HEK293 (cell line): ENCODE measurements at regions not wholly inside any gene's neighbourhood (a gene's known extent, or its start where the extent isn't known, plus 50 kb on each side); places are given as distances from the start of the nearest gene placed in this dataset.

Experiments used
- CTCF ChIA-PET: fragments of 350-600 bp; formaldehyde crosslinking; extraction: SDS; loops from one replicate; lab custom pipeline; 2021; ENCODE audit warnings: antibody characterized with exemption; lab: Yijun Ruan, JAX
- POLR2A ChIA-PET: fragments of 300-600 bp; formaldehyde crosslinking; extraction: SDS; loops from one replicate; lab custom pipeline; 2020; ENCODE audit warnings: antibody characterized with exemption, inconsistent platforms; lab: Yijun Ruan, JAX
- H3K27ac ChIP-seq: fragments of 200-500 bp; sonication (Bioruptor generic); 2 replicates; pipeline ENCODE4 v1.5.1; 2014; ENCODE audit warnings: low read depth, low read length, control low read depth, inconsistent platforms; ENCODE audit errors: extremely low read depth
- H3K36me3 ChIP-seq, 2 experiments: fragments of 200-500 bp in 1 of 2; sonication (Bioruptor generic) in 1 of 2; 1 replicate in 1 of 2; 2 replicates in 1 of 2; pipeline ENCODE4 v1.5.1; 2014 to 2017; ENCODE audit warnings: inconsistent platforms in 2 of 2, low read length in 2 of 2; ENCODE audit not compliant: control insufficient read depth in 2 of 2, insufficient read depth in 1 of 2
- H3K4me1 ChIP-seq: fragments of 200-500 bp; sonication (Bioruptor generic); 2 replicates; pipeline ENCODE4 v1.5.1; 2014; ENCODE audit warnings: mild to moderate bottlenecking, low read length, inconsistent platforms; ENCODE audit not compliant: control insufficient read depth, insufficient read depth
- H3K4me3 ChIP-seq: 2 replicates; pipeline ENCODE4 v1.5.1; 2011; ENCODE audit warnings: low read depth, mild to moderate bottlenecking, control low read depth, low read length, moderate library complexity
- H3K9me3 ChIP-seq: fragments of 200-500 bp; sonication (Bioruptor generic); 2 replicates; pipeline ENCODE4 v1.5.1; 2014; ENCODE audit warnings: low read depth, low read length, inconsistent platforms; ENCODE audit not compliant: control insufficient read depth, insufficient read depth
- AEBP2 ChIP-seq: fragments of 450-650 bp; formaldehyde crosslinking; IDR thresholded peaks from 2 replicates; pipeline ENCODE4 v1.5.1; 2016; ENCODE audit warnings: missing biosample characterization, missing genetic modification characterization, borderline replicate concordance
- KLF16 ChIP-seq: fragments of 450-650 bp; formaldehyde crosslinking; IDR thresholded peaks from 2 replicates; pipeline ENCODE4 v1.5.1; 2017; ENCODE audit warnings: missing biosample characterization, missing genetic modification characterization
- KLF9 ChIP-seq: fragments of 450-650 bp; formaldehyde crosslinking; IDR thresholded peaks from 2 replicates; pipeline ENCODE4 v1.5.1; 2016; ENCODE audit warnings: missing biosample characterization, missing genetic modification characterization, low read depth
- REPIN1 ChIP-seq: fragments of 450-650 bp; formaldehyde crosslinking; IDR thresholded peaks from 2 replicates; pipeline ENCODE4 v1.5.1; 2017; ENCODE audit warnings: missing biosample characterization, missing genetic modification characterization, low read depth
- TRIM28 ChIP-seq: IDR thresholded peaks from 2 replicates; pipeline ENCODE4 v1.6.1; 2011; ENCODE audit warnings: low read length, control low read depth, borderline replicate concordance
- ZBTB1 ChIP-seq: fragments of 450-650 bp; formaldehyde crosslinking; IDR thresholded peaks from 2 replicates; pipeline ENCODE4 v1.5.1; 2016; ENCODE audit warnings: missing biosample characterization, missing genetic modification characterization
- ZBTB10 ChIP-seq: fragments of 450-650 bp; formaldehyde crosslinking; IDR thresholded peaks from 2 replicates; pipeline ENCODE4 v1.5.1; 2016; ENCODE audit warnings: missing biosample characterization, missing genetic modification characterization
- ZBTB17 ChIP-seq: fragments of 450-650 bp; formaldehyde crosslinking; IDR thresholded peaks from 2 replicates; pipeline ENCODE4 v1.5.1; 2016; ENCODE audit warnings: missing biosample characterization, missing genetic modification characterization
- ZFP69B ChIP-seq: fragments of 450-650 bp; formaldehyde crosslinking; IDR thresholded peaks from 2 replicates; pipeline ENCODE4 v1.5.1; 2016; ENCODE audit warnings: missing biosample characterization, missing genetic modification characterization
- ZNF112 ChIP-seq: fragments of 450-650 bp; formaldehyde crosslinking; IDR thresholded peaks from 2 replicates; pipeline ENCODE4 v1.5.0; 2017; ENCODE audit warnings: missing biosample characterization, missing genetic modification characterization
- ZNF280D ChIP-seq: fragments of 450-650 bp; formaldehyde crosslinking; IDR thresholded peaks from 2 replicates; pipeline ENCODE4 v1.5.1; 2016; ENCODE audit warnings: missing biosample characterization, missing genetic modification characterization
- ZNF561 ChIP-seq: fragments of 450-650 bp; IDR thresholded peaks from 2 replicates; pipeline ENCODE4 v1.5.1; 2018; ENCODE audit warnings: missing biosample characterization, missing genetic modification characterization, borderline replicate concordance
- ZNF571 ChIP-seq: fragments of 450-650 bp; formaldehyde crosslinking; IDR thresholded peaks from 2 replicates; pipeline ENCODE4 v1.5.0; 2017; ENCODE audit warnings: missing biosample characterization, missing genetic modification characterization
- ZNF621 ChIP-seq: fragments of 450-650 bp; formaldehyde crosslinking; IDR thresholded peaks from 2 replicates; pipeline ENCODE4 v1.5.1; 2017; ENCODE audit warnings: missing biosample characterization, missing genetic modification characterization
- ZNF626 ChIP-seq: fragments of 450-650 bp; sonication (Bioruptor Pico); formaldehyde crosslinking; IDR thresholded peaks from 2 replicates; pipeline ENCODE4 v1.5.1; 2018; ENCODE audit warnings: missing biosample characterization, missing genetic modification characterization, inconsistent platforms
- ZNF639 ChIP-seq: fragments of 450-650 bp; formaldehyde crosslinking; IDR thresholded peaks from 2 replicates; pipeline ENCODE4 v1.5.1; 2016; ENCODE audit warnings: missing biosample characterization, missing genetic modification characterization
- ZNF645 ChIP-seq: fragments of 450-650 bp; formaldehyde crosslinking; IDR thresholded peaks from 2 replicates; pipeline ENCODE4; 2016; ENCODE audit warnings: missing biosample characterization, missing genetic modification characterization
- ZNF677 ChIP-seq: fragments of 450-650 bp; IDR thresholded peaks from 2 replicates; pipeline ENCODE4 v1.5.0; 2018; ENCODE audit warnings: missing biosample characterization, mild to moderate bottlenecking, missing genetic modification characterization, moderate library complexity
- ZNF701 ChIP-seq: fragments of 450-650 bp; formaldehyde crosslinking; IDR thresholded peaks from 2 replicates; pipeline ENCODE4 v1.5.1; 2016; ENCODE audit warnings: missing biosample characterization, missing genetic modification characterization
- ZNF768 ChIP-seq: fragments of 450-650 bp; formaldehyde crosslinking; IDR thresholded peaks from 2 replicates; pipeline ENCODE4 v1.5.1; 2018; ENCODE audit warnings: missing biosample characterization, mild to moderate bottlenecking, missing genetic modification characterization

GRCh38 chr10:20417791-20418190 is 479.3 kb downstream of the NEBL start:
- H3K4me3 ChIP-seq: no peak overlapping the region
- ChIA-PET CTCF (no interaction called here), POLR2A (no interaction called here)
- no peaks in the 10 kb centered on the region for H3K9me3 ChIP-seq
- H3K27ac ChIP-seq: no peak overlapping the region
- H3K36me3 ChIP-seq: no peaks in the 10 kb centered on the region
- TF ChIP-seq ZNF280D (tag by site-specific recombination) (no peak), KLF16 (no peak), ZNF626 (tag by site-specific recombination) (no peak), ZBTB10 (tag by site-specific recombination) (no peak), TRIM28 (no peak), ZNF571 (tag by site-specific recombination) (no peak), ZBTB17 (tag by site-specific recombination) (no peak), ZNF677 (no peak), ZNF621 (tag by site-specific recombination) (no peak), AEBP2 (tag by site-specific recombination) (no peak), ZNF561 (tag by site-specific recombination) (no peak), ZNF768 (tag by site-specific recombination) (no peak), ZFP69B (no peak), ZNF645 (tag by site-specific recombination) (no peak), ZNF639 (no peak), REPIN1 (tag by site-specific recombination) (no peak)
- TF ChIP-seq, all 188 proteins: peak for 0
- H3K4me1 ChIP-seq: no peaks in the 10 kb centered on the region

GRCh38 chr10:20415684-20416083 is 481.4 kb downstream of the NEBL start:
- ChIA-PET POLR2A (no interaction called here), CTCF (interaction anchor here (0.6 kb wide), 1 partner anchor 766 kb away, joined by 3 read pairs; no protein-coding TSS in a partner anchor)
- Histone ChIP-seq H3K27ac (no peak overlapping the region), H3K9me3 (no peaks in the 10 kb centered on the region), H3K4me3 (no peak overlapping the region), H3K36me3 (no peaks in the 10 kb centered on the region), H3K4me1 (no peaks in the 10 kb centered on the region)
- TF ChIP-seq ZNF701 (tag by site-specific recombination): no peak
- TF ChIP-seq ZNF112 (tag by site-specific recombination): no peak
- TF ChIP-seq ZBTB1 (tag by site-specific recombination): no peak
- TF ChIP-seq ZNF645 (tag by site-specific recombination): no peak
- TF ChIP-seq KLF9: no peak
